CD14-positive monocyte (primary cell): ENCODE measurements at regions not wholly inside any gene's neighbourhood (a gene's known extent, or its start where the extent isn't known, plus 50 kb on each side); places are given as distances from the start of the nearest gene placed in this dataset.
"Not testable (repeated sequence)": the region's sequence is repeated elsewhere in the genome, so short reads cannot be mapped to it uniquely, and the experiment has no call there.

Experiments
- DNase-seq, 3 donors: peaks; one replicate each; pipeline ENCODE4 v3.0.0-alpha.2; 2011 to 2022
- H2AFZ ChIP-seq: 2 replicates; pipeline ENCODE4 v1.6.0; 2012; ENCODE audit warnings: mild to moderate bottlenecking, low read depth, low read length, inconsistent platforms; ENCODE audit not compliant: insufficient read depth, poor library complexity, severe bottlenecking
- H3K27ac ChIP-seq, 2 donors: 1 replicate in 1 of 2; 2 replicates in 1 of 2; pipeline ENCODE4 v1.5.1; 2012 to 2013; ENCODE audit warnings: low read length in 2 of 2, control low read depth in 1 of 2, inconsistent platforms in 1 of 2, low read depth in 1 of 2, mild to moderate bottlenecking in 1 of 2
- H3K27me3 ChIP-seq, 2 donors: one replicate each; pipeline versions ENCODE4 v1.6.0 to v1.6.1; 2011 to 2013; ENCODE audit warnings: low read length in 2 of 2; ENCODE audit not compliant: control insufficient read depth in 2 of 2, insufficient read depth in 2 of 2
- H3K36me3 ChIP-seq, 2 donors: replicated peaks in 1 of 2; 1 replicate in 1 of 2; 2 replicates in 1 of 2; pipeline versions ENCODE4 v1.5.1 to v1.6.1; 2012 to 2013; ENCODE audit warnings: low read length in 2 of 2, control low read depth in 1 of 2, inconsistent platforms in 1 of 2, mild to moderate bottlenecking in 1 of 2; ENCODE audit not compliant: insufficient read depth in 2 of 2, control insufficient read depth in 1 of 2
- H3K4me1 ChIP-seq, 2 donors: 1 replicate in 1 of 2; 2 replicates in 1 of 2; pipeline versions ENCODE4 v1.5.1 to v1.6.1; 2012 to 2013; ENCODE audit warnings: low read length in 2 of 2, control low read depth in 1 of 2, inconsistent platforms in 1 of 2, mild to moderate bottlenecking in 1 of 2, moderate library complexity in 1 of 2; ENCODE audit not compliant: insufficient read depth in 2 of 2, control insufficient read depth in 1 of 2
- H3K4me2 ChIP-seq: replicated peaks from 2 replicates; pipeline ENCODE3; 2012; ENCODE audit warnings: low read length, moderate library complexity, mild to moderate bottlenecking; ENCODE audit not compliant: poor library complexity, severe bottlenecking; ENCODE audit errors: extremely low read depth
- H3K4me3 ChIP-seq, 3 experiments: fragments of 200-600 bp in 1 of 3; sonication (generic) in 1 of 3; replicated peaks in 1 of 3; 1 replicate in 2 of 3; 2 replicates in 1 of 3; pipeline ENCODE4 v1.5.1; 2011 to 2013; ENCODE audit warnings: low read length in 3 of 3, mild to moderate bottlenecking in 3 of 3, control low read depth in 2 of 3, low read depth in 2 of 3, inconsistent platforms in 1 of 3, moderate library complexity in 1 of 3
- H3K79me2 ChIP-seq: 2 replicates; pipeline ENCODE4 v1.6.0; 2012; ENCODE audit warnings: mild to moderate bottlenecking, control low read depth, inconsistent platforms, low read length, moderate library complexity; ENCODE audit not compliant: insufficient read depth
- H3K9ac ChIP-seq: 2 replicates; pipeline ENCODE4 v1.6.0; 2017; ENCODE audit warnings: low read length, mild to moderate bottlenecking; ENCODE audit not compliant: insufficient read depth, poor library complexity, severe bottlenecking
- H3K9me3 ChIP-seq, 2 donors: replicated peaks in 1 of 2; 1 replicate in 1 of 2; 2 replicates in 1 of 2; pipeline versions ENCODE4 v1.5.1 to v1.6.1; 2012 to 2013; ENCODE audit warnings: low read length in 2 of 2, control low read depth in 1 of 2; ENCODE audit not compliant: control insufficient read depth in 1 of 2, insufficient read depth in 1 of 2
- H4K20me1 ChIP-seq: 2 replicates; pipeline ENCODE4 v1.6.0; 2012; ENCODE audit warnings: mild to moderate bottlenecking, low read length, control low read depth, moderate library complexity; ENCODE audit not compliant: insufficient read depth
- H3K27ac Mint-ChIP-seq, 7 donors: one replicate each; pipeline ENCODE4 v1.8.0; 2020; ENCODE audit warnings: mild to moderate bottlenecking in 7 of 7, mixed read lengths in 7 of 7, moderate library complexity in 6 of 7, inconsistent platforms in 2 of 7
- H3K27me3 Mint-ChIP-seq, 3 donors: one replicate each; pipeline ENCODE4 v1.8.0; 2021 to 2022; ENCODE audit warnings: low read depth in 3 of 3, mild to moderate bottlenecking in 3 of 3, mixed read lengths in 3 of 3, moderate library complexity in 3 of 3, inconsistent platforms in 1 of 3
- H3K36me3 Mint-ChIP-seq, 2 donors: one replicate each; pipeline ENCODE4 v1.8.0; 2020; ENCODE audit warnings: mixed read lengths in 2 of 2, inconsistent platforms in 1 of 2, mild to moderate bottlenecking in 1 of 2
- H3K4me1 Mint-ChIP-seq: one replicate; pipeline ENCODE4 v1.8.0; 2020; ENCODE audit warnings: mild to moderate bottlenecking, mixed read lengths
- H3K4me3 Mint-ChIP-seq, 2 donors: one replicate each; pipeline ENCODE4 v1.8.0; 2020; ENCODE audit warnings: mild to moderate bottlenecking in 2 of 2, mixed read lengths in 2 of 2, moderate library complexity in 1 of 2
- H3K9me3 Mint-ChIP-seq, 7 donors: one replicate each; pipeline ENCODE4 v1.8.0; 2020 to 2022; ENCODE audit warnings: mixed read lengths in 7 of 7, mild to moderate bottlenecking in 6 of 7, moderate library complexity in 6 of 7, inconsistent platforms in 2 of 7
- CTCF ChIP-seq: fragments of 200-600 bp; IDR thresholded peaks from one replicate; pipeline ENCODE4 v1.8.0; 2022; ENCODE audit warnings: antibody characterized with exemption, mild to moderate bottlenecking
- WGBS: methylation state at CpG from one replicate; pipeline ENCODE4 v1.1.5; 2013; ENCODE audit warnings: missing lambda C conversion rate; ENCODE audit not compliant: insufficient coverage; 5-methylcytosine and 5-hydroxymethylcytosine counted together
- intact Hi-C, 2 donors: fragments of 100-400 bp; cut with micrococcal nuclease; formaldehyde crosslinking; loops; one replicate each; pipeline versions ENCODE4 v1.15.0 to v1.15.1; 2023

DNA sequence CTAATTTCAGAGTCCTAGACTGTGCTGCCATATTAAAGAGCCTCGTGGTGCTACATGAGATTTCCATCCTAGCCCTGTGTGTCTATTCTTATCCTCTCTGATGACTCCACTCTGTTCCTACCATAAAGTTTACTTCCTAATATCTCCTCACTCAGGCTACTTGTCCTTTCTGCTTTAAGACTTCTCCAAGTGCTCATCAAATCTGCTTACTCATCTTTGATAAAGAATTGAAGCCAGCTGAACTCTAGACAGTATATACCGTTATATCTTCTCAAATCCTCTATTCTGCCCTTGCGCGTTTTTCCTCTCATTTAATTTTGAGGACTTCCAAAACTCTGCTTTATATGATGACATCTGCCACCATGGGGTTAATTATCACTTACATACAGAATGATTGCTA is 539.5 kb downstream of the HAPSTR1 start:
- Mint-ChIP-seq H3K36me3 (no peaks in the 10 kb centered on the region), H3K27ac (no peak overlapping the region), H3K27me3 (peaks cover 0 to 1% (median 0%) of the 10 kb centered on the region in 3 donors), H3K4me3 (no peak overlapping the region), H3K4me1 (no peaks in the 10 kb centered on the region), H3K9me3 (peaks cover 0 to 12% (median 3%) of the 10 kb centered on the region in 7 donors)
- Histone ChIP-seq H3K4me2 (no peak overlapping the region), H3K9ac (no peak overlapping the region), H2AFZ (no peak overlapping the region), H4K20me1 (no peaks in the 10 kb centered on the region), H3K27ac (no peak overlapping the region), H3K36me3 (no peaks in the 10 kb centered on the region), H3K4me3 (no peak overlapping the region), H3K4me1 (no peaks in the 10 kb centered on the region), H3K79me2 (no peaks in the 10 kb centered on the region), H3K9me3 (peaks cover 0 to 5% of the 10 kb centered on the region in 2 donors), H3K27me3 (no peaks in the 10 kb centered on the region)
- TF ChIP-seq CTCF: no peak
- DNase-seq: no peak
- 94% methylated on average over 2 of the region's 4 CpGs for WGBS
- intact Hi-C loops: no loop called here

- DNase-seq: no peak
- Histone ChIP-seq H3K27me3 (no peaks in the 10 kb centered on the region), H3K9me3 (peaks cover 0 to 5% of the 10 kb centered on the region in 2 donors), H2AFZ (no peak overlapping the region), H3K36me3 (no peaks in the 10 kb centered on the region), H4K20me1 (no peaks in the 10 kb centered on the region), H3K27ac (no peak overlapping the region), H3K4me3 (no peak overlapping the region), H3K9ac (no peak overlapping the region), H3K4me1 (no peaks in the 10 kb centered on the region), H3K79me2 (no peaks in the 10 kb centered on the region), H3K4me2 (no peak overlapping the region)
- Mint-ChIP-seq H3K9me3 (peaks cover 0 to 17% (median 3%) of the 10 kb centered on the region in 7 donors), H3K4me1 (no peaks in the 10 kb centered on the region), H3K27ac (no peak overlapping the region), H3K27me3 (no peaks in the 10 kb centered on the region), H3K36me3 (no peaks in the 10 kb centered on the region), H3K4me3 (no peak overlapping the region)
- TF ChIP-seq CTCF: no peak
- intact Hi-C loops: no loop called here
- 100% methylated on average over 2 of the region's 6 CpGs for WGBS
Measured at GRCh38 chr16:9633844-9634243, 542.4 kb downstream of the HAPSTR1 start.

DNA sequence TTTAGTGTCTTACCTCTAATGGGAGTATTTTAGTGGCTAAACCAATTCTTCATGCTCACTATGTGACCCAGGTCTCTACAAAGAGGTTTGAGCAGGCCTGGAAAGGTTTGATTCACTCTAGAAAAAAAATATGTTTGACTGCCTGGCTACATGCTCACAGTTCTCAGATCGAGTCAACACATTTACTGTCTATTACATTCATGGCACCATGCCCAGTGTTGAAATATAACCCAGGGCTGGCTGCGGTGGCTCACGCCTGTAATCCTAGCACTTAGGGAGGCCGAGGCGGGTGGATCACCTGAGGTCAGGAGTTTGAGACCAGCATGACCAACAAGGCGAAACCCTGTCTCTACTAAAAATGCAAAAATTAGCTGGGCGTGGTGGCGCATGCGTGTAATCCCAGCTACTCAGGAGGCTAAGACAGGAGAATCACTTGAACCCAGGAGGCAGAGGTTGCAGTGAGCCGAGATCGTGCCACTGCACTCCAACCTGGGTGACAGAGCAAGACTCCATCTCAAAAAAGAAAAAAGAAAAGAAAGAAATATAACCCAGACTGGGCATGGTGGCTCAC is 543.8 kb downstream of the HAPSTR1 start:
- intact Hi-C loops, DNase-seq: not testable (repeated sequence)
- 100% methylated on average over 6 of the region's 11 CpGs for WGBS

More for the DNA sequence above, 543.8 kb downstream of the HAPSTR1 start:
- not testable (repeated sequence) for H3K27me3 Mint-ChIP-seq, H3K27me3 ChIP-seq, H4K20me1 ChIP-seq, H3K27ac Mint-ChIP-seq, H3K9ac ChIP-seq, H3K4me2 ChIP-seq, H3K4me1 ChIP-seq, H3K36me3 ChIP-seq, H3K4me1 Mint-ChIP-seq, H3K4me3 Mint-ChIP-seq, H3K4me3 ChIP-seq, H3K9me3 ChIP-seq, H3K36me3 Mint-ChIP-seq, H3K27ac ChIP-seq, H3K79me2 ChIP-seq, H2AFZ ChIP-seq
- H3K9me3 Mint-ChIP-seq: peaks cover 0 to 17% (median 3%) of the 10 kb centered on the region in 7 donors
